ENCODE measurements at regions not wholly inside any gene's neighbourhood (a gene's known extent, or its start where the extent isn't known, plus 50 kb on each side); places are given as distances from the start of the nearest gene placed in this dataset.

- Histone ChIP-seq H3K4me2 (no peak overlapping the region), H3K9ac (no peak overlapping the region), H3K4me3 (no peak overlapping the region), H3K4me1 (peaks cover 10% of the 10 kb centered on the region), H4K20me1 (no peaks in the 10 kb centered on the region), H3K36me3 (no peaks in the 10 kb centered on the region), H3K27ac (no peak overlapping the region), H3K27me3 (no peaks in the 10 kb centered on the region), H3K9me3 (0 out of 2 replicates have a peak, but pooled peaks cover 3% of the 10 kb centered on the region)
- no peak for TF ChIP-seq Cebpa-rat (IDR thresholded peaks at IDR 0.05)
Observed at GRCh38 chr17:69732272-69732918, 317.9 kb downstream of the MAP2K6 start.

GRCh38 chr17:69733171-69734012 lies 318.9 kb downstream of the MAP2K6 start:
- no peaks in the 10 kb centered on the region for H3K36me3 ChIP-seq
- TF ChIP-seq Cebpa-rat (IDR thresholded peaks at IDR 0.05), result no peak
- H3K4me3 ChIP-seq, result no peak overlapping the region
- no peak overlapping the region for H3K9ac ChIP-seq
- H3K27ac ChIP-seq, result no peak overlapping the region
- no peak overlapping the region for H3K4me2 ChIP-seq
- 0 out of 2 replicates have a peak, but pooled peaks cover 11% of the 10 kb centered on the region for H3K9me3 ChIP-seq
- H4K20me1 ChIP-seq, result no peaks in the 10 kb centered on the region
- H3K27me3 ChIP-seq, result no peaks in the 10 kb centered on the region
- peaks cover 4% of the 10 kb centered on the region for H3K4me1 ChIP-seq

GRCh38 chr17:69734656-69735055 lies 320.2 kb downstream of the MAP2K6 start:
- no peaks in the 10 kb centered on the region for H3K36me3 ChIP-seq
- no peaks in the 10 kb centered on the region for H3K27me3 ChIP-seq
- TF ChIP-seq Cebpa-rat (IDR thresholded peaks at IDR 0.05), result no peak
- H3K9ac ChIP-seq, result no peak overlapping the region
- 0 out of 2 replicates have a peak, but pooled peaks cover 16% of the 10 kb centered on the region for H3K9me3 ChIP-seq
- H4K20me1 ChIP-seq, result no peaks in the 10 kb centered on the region
- no peak overlapping the region for H3K4me3 ChIP-seq
- no peaks in the 10 kb centered on the region for H3K4me1 ChIP-seq
- no peak overlapping the region for H3K4me2 ChIP-seq
- H3K27ac ChIP-seq, result no peak overlapping the region

- Histone ChIP-seq H3K9me3 (0 out of 2 replicates have a peak, but pooled peaks cover 18% of the 10 kb centered on the region), H3K36me3 (no peaks in the 10 kb centered on the region), H3K9ac (no peak overlapping the region), H3K27ac (no peak overlapping the region), H3K4me1 (no peaks in the 10 kb centered on the region), H3K4me3 (no peak overlapping the region), H3K27me3 (no peaks in the 10 kb centered on the region), H4K20me1 (no peaks in the 10 kb centered on the region), H3K4me2 (no peak overlapping the region)
- no peak for TF ChIP-seq Cebpa-rat (IDR thresholded peaks at IDR 0.05)
Observed at GRCh38 chr17:69735285-69735684, 320.8 kb downstream of the MAP2K6 start.

- no peaks in the 10 kb centered on the region for H4K20me1 ChIP-seq
- no peaks in the 10 kb centered on the region for H3K36me3 ChIP-seq
- no peak overlapping the region for H3K4me2 ChIP-seq
- H3K9me3 ChIP-seq, result peaks cover 19% of the 10 kb centered on the region; the same call in 1 of the 2 replicates
- H3K27ac ChIP-seq, result no peak overlapping the region
- H3K4me3 ChIP-seq, result no peak overlapping the region
- TF ChIP-seq Cebpa-rat (IDR thresholded peaks at IDR 0.05), result no peak
- no peaks in the 10 kb centered on the region for H3K27me3 ChIP-seq
- no peaks in the 10 kb centered on the region for H3K4me1 ChIP-seq
- H3K9ac ChIP-seq, result no peak overlapping the region
Observed at GRCh38 chr17:69743091-69743490, 328.6 kb downstream of the MAP2K6 start.

- H3K4me1 ChIP-seq, result no peaks in the 10 kb centered on the region
- no peak overlapping the region for H3K9ac ChIP-seq
- no peaks in the 10 kb centered on the region for H4K20me1 ChIP-seq
- no peaks in the 10 kb centered on the region for H3K36me3 ChIP-seq
- TF ChIP-seq Cebpa-rat (IDR thresholded peaks at IDR 0.05), result no peak
- no peak overlapping the region for H3K4me3 ChIP-seq
- no peaks in the 10 kb centered on the region for H3K27me3 ChIP-seq
- H3K27ac ChIP-seq, result no peak overlapping the region
- no peak overlapping the region for H3K4me2 ChIP-seq
- H3K9me3 ChIP-seq, result peaks cover 18% of the 10 kb centered on the region
Observed at GRCh38 chr17:69744512-69745070, 330.1 kb downstream of the MAP2K6 start.

- no peaks in the 10 kb centered on the region for H3K27me3 ChIP-seq
- no peak overlapping the region for H3K4me2 ChIP-seq
- H3K4me3 ChIP-seq, result no peak overlapping the region
- no peak overlapping the region for H3K9ac ChIP-seq
- peaks cover 12% of the 10 kb centered on the region for H3K9me3 ChIP-seq
- no peaks in the 10 kb centered on the region for H4K20me1 ChIP-seq
- no peak for TF ChIP-seq Cebpa-rat (IDR thresholded peaks at IDR 0.05)
- no peaks in the 10 kb centered on the region for H3K4me1 ChIP-seq
- no peak overlapping the region for H3K27ac ChIP-seq
- H3K36me3 ChIP-seq, result no peaks in the 10 kb centered on the region
Observed at GRCh38 chr17:69749911-69750310, 325.1 kb upstream of the KCNJ16 start.

GRCh38 chr17:69757688-69758430 lies 317.2 kb upstream of the KCNJ16 start:
- no peaks in the 10 kb centered on the region for H4K20me1 ChIP-seq
- H3K9me3 ChIP-seq, result no peaks in the 10 kb centered on the region
- no peaks in the 10 kb centered on the region for H3K36me3 ChIP-seq
- no peaks in the 10 kb centered on the region for H3K27me3 ChIP-seq
- H3K27ac ChIP-seq, result no peak overlapping the region
- TF ChIP-seq Cebpa-rat (IDR thresholded peaks at IDR 0.05), result no peak
- H3K4me2 ChIP-seq, result no peak overlapping the region
- H3K4me1 ChIP-seq, result 0 out of 2 replicates have a peak, but pooled peaks cover 3% of the 10 kb centered on the region
- no peak overlapping the region for H3K9ac ChIP-seq
- H3K4me3 ChIP-seq, result no peak overlapping the region

GRCh38 chr17:69760562-69760961 lies 314.5 kb upstream of the KCNJ16 start:
- H3K4me2 ChIP-seq, result no peak overlapping the region

More at GRCh38 chr17:69760562-69760961, 314.5 kb upstream of the KCNJ16 start:
- TF ChIP-seq Cebpa-rat (IDR thresholded peaks at IDR 0.05), result no peak
- Histone ChIP-seq H3K36me3 (no peaks in the 10 kb centered on the region), H3K27ac (no peak overlapping the region), H3K4me3 (no peak overlapping the region), H3K9ac (no peak overlapping the region), H3K27me3 (no peaks in the 10 kb centered on the region), H3K4me1 (0 out of 2 replicates have a peak, but pooled peaks cover 6% of the 10 kb centered on the region), H3K9me3 (no peaks in the 10 kb centered on the region), H4K20me1 (no peaks in the 10 kb centered on the region)
